OCI-M1 (cell line): ENCODE measurements at regions not wholly inside any gene's neighbourhood (a gene's known extent, or its start where the extent isn't known, plus 50 kb on each side); places are given as distances from the start of the nearest gene placed in this dataset.
"Not testable (repeated sequence)": the region's sequence is repeated elsewhere in the genome, so short reads cannot be mapped to it uniquely, and the experiment has no call there.

Source experiments
- DNase-seq: peaks from one replicate; lab custom pipeline; 2025; lab: John Stamatoyannopoulos, UW

DNA sequence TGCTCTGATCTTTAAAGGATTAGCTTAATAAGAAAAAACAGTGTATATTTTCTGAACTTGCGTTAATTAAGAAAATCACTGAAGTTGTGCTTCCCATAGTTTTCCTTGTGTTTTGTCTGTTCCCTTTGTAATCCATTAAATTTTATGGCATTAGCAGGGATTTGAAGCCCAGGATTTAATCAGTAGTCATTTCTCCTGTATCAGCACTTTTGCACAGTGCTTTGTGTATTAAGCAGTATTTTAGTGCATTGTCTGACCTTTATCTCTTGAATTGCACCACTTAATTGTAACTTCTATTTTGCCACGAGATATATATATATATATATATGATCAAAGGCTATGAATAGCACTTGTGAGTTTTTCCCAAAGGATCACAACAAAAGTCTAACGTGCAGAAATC lies 133.7 kb downstream of the S1PR1 start:
- DNase-seq, result no peak

DNA sequence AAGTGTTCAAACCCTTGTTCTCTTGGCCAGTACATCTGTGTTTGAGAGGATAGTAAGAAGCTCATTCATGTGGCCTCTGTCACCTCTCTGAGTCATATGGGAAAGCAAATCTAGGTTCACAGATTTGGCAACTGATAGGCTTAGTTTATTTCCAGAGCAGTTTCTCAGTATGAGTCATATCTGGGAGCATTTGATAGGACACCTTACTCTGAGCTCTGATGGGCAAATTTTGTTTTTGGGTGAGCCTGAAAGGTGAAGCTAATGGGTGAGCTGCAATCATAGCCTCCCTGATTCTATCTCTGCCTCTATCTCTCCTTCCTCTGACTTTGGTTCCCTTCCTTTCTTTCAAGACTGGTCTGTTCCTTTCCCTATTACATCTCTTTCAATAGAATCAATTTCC lies 134.4 kb downstream of the S1PR1 start:
- peak; percentile 20 for DNase-seq

DNA sequence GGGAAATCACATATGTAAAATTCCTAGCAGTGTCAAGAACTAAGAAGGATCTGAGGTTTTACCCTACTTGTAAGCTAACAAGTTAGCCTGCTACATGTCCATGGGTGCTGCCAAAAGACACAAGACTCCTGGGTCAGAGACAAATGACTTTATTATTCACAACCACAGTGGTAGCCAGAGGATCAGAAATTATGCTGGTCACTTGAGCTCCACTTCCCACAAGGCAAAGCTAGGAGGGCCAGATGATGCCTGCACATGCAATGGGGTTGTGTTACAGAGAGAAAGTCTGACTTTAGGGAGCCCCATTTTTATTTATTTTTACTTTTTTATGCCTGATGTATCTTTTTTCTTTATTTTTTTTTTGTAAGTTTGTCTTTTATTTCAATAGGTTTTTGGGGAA lies 136.8 kb downstream of the S1PR1 start:
- DNase-seq, result no peak

DNA sequence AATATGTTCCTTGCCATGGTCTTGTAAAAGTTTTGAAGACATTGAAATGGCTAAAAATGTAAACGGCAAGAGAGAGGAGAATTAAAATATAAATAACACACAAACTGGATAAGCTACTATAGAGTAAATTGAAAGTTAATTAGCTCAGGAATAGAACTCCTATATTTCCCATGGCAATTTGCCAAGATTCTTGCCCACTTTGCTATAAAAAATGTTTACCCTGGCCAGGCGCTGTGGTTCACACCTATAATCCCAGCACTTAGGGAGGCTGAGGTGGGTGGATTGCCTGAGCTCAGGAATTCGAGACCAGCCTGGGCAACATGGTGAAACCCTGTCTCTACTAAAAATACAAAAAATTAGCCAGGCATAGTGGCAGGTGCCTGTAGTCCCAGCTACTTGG lies 138.6 kb downstream of the S1PR1 start:
- DNase-seq, result not testable (repeated sequence)

DNA sequence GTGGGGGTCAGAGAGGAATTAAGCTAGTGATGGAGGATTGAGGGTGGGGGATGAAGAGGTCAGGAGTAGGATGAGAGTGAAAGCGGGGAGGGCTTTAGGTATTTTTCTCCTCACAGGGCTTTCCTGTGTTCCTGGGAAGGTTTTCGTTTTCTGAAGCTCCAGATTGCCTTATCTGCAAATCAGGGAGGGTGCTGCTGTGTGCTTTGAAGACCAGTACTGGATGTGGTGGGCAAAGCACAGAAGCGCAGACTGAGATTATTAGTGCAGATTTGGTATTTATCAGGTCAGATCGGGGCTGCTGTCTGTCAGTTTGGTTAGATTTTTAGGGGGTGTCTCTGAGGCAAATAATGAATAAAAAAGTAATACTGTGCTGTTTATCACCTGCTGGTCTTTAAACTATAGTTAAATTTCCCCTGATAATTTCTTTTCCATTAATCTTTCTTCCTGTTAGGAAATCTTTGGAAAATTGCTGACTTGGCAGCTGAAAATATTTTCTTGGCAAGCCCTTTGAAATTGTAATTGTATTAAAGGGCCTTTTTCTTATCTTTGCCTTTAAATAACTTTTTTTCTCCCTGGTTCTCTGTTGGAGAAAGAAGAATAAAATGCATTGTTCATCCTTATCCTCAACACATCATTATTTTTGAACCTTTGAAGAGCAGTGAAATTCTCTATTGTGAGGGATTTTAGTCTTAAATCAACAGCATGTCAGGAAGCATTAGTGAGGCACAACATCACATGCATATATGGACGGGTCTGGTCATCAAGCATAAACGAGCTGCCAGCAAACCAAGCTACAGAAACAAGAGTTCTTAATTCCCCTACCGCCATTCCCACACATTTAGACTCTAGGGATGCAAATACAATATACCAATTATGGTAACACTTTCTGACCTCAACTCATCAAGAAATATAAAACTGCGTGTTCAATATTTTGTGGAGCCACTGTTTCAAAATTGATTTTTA lies 139.6 kb downstream of the S1PR1 start:
- no peak for DNase-seq

DNA sequence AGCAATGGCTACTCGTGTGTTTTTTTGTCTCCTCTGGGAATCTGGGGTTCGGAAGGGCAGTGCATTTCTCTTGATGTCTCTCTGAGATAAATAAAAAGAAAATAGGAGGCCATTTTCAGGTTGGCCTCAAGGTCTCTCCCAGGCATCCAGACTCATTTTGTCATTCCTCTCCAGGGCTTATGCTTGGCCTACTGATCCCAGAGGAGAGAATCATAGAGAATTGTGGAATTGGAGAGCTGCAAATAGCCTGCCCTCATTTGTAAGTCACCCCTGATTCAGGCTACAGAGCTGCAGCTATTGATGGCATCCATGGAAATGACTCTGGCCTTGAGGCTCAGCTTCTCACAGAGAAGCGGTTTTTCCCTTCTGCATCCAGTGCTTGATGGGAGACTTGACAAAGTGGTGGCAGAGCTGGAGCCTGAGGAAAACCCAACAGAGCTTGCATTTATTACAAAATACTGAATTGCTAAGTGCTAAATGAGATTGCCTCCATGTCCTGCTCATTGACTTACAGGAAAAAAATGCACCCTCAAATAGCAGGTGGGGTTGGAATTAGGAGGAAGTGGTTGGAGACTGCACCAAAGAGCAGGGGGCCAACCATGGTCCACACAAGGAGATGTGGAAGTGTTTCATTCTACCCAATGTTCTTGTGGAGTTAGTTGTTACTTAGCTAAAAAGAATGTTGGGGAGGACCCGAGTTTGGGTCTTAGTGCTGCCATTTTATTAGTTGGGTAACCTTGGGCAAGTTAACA lies 140.4 kb downstream of the S1PR1 start:
- DNase-seq, result no peak

DNA sequence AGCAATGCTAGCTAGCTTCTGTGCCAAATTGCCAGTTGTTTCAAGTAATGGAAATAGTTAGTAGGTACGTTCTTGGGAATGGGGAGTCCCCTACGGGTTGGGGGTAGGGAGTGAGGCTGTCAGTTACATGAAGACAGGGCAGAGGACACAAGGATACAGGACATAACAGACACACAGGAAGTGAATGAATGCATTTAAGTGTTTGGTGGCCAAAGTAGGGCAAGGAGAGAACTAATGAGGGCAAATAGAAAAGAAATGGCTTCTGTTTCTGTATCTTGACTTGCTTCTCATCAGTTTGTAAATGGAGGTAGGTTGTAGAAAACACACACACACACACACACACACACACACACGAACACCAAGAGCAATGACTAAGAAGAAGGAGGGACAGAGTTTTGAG lies 142.2 kb downstream of the S1PR1 start:
- no peak for DNase-seq

DNA sequence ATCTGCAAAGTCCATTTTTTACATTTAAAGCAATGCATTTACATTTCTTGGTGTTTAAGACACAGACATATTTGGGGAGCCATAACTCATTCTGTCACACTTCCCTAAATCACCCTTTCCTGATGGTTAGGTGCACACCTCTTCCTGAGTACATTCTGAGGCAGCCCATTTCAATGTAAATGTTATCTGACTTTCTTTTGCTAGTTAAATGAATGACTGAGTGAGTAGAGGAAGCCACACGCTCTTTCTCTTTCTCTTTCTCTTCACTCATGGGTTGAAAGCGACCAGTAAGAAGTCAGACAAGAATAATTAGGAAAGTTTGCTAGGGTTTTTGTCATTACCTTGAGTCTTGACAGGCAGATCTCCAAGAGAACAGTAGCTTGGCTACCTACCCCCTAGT lies 143.1 kb downstream of the S1PR1 start:
- DNase-seq, result peak; percentile 38

DNA sequence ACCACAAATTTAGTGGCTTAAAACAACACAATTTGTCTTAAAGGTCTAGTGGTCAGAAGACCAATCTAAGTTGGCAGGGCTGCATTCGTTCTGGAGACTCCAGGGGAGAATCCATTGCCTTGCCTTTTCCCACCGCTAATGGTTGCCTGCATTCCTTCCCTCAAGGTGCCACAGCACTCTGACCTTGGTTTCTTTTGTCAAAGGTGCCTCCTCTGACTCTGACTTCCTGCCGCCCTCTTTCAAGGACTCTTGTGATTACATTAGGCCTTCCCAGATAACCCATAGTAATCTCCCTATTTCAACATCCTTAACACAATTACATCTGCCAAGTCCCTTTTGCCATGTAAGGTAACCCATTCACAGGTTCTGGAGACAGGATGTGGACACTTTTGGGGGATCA lies 145.3 kb downstream of the S1PR1 start:
- DNase-seq, result no peak

DNA sequence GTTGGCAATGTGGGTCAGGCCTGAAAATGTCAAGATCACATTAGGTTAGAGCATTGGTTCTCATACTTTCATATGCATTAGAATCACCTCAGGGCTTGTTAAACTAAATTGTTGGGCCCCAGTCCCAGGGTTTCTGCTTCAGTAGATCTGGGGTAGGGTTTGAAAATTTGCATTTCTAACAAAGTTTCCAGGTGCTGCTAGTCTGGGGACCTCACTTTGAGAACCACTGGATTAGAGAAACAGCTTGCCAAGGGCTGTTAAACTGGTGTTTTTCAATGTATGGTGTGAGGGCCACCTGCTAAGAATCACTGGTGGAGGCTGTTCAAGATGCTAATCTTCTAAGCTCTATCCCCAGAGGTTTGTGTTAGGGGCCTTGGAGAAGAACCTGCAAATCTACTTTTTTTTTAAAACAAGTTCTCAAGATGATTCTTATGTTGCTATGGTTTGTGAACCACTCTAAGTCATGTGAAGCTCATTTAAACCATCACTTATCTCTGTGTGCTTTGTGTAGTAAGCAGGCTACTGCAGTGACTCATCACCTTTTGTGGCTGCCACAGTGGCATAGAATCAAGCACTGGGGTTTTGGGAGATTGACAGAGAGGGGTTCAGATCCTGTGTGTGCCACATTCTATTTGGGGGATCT lies 152.2 kb downstream of the S1PR1 start:
- peak; percentile 63 for DNase-seq

DNA sequence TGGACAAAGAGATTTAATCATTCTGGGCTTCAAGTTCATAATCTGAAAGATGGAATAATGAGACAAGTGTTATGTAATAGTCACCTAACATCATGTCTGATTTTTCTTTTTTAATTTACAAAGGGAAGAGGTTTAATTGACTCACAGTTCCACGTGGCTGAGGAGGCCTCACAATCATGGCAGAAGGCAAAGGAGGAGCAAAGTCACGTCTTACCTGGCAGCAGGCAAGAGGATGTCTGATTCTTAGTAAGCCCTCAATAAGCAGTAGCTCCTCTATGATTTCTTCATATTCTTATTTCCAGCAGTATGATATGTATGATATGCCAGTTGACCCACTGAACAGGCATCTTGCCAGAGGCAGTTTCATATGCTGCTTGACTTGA lies 152.7 kb downstream of the S1PR1 start:
- DNase-seq, result no peak

DNA sequence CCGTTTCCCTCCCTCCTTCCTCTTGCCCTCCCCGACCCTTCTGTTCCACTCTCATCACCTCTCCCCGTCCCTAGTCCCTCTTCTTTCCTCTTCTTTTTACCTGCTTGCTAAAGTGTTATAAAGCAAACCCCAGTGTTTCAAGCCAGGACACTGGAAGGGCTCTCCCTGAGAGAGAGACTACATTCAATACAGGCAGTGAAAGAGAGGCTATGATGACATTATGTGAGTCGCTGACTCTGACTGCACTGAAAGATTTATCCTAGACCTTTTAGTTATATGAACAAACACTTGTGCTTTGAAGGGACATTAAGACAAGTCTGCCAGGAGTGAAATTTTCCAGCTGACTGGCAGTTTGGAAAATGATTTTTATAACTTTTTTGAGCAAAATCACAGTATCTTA lies 155.7 kb downstream of the S1PR1 start:
- no peak for DNase-seq

DNA sequence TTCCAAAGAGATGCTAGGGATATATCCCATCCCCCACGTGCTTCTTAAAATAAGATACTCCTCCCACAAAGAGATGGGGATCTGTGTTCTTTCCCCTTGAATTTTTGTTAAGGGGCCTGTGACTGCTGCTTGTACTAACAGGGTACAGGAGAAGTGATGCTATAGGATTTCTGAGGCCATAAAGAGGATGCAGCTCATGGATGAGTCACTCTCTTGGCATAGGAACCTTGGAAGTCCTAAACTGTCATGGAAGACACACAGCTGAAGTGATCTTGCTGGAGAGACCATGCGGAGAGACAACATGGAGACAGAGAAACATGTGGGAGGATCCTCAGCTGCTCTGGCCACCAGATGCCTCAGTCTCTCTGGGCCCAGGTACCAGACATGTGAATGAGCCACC lies 157.2 kb downstream of the S1PR1 start:
- no peak for DNase-seq

DNA sequence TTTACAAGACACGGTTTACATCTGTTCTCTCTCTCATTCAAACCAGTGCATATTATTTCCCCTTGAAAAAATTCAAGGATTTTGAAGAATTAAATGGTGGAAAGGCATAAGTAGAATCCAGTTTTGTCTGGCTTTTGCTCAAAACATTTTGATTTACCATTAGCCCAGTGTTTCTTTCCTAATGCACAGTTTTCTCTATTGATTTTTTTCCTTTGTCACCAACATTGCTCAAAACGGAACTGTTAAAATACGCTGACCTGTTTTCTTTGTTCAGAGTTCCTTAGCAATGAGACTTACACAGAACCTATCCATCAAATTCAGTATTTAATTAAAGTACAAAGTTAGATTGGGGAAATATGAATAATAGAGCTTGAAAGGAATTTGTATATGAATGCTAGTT lies 162.4 kb downstream of the S1PR1 start:
- DNase-seq, result no peak

DNA sequence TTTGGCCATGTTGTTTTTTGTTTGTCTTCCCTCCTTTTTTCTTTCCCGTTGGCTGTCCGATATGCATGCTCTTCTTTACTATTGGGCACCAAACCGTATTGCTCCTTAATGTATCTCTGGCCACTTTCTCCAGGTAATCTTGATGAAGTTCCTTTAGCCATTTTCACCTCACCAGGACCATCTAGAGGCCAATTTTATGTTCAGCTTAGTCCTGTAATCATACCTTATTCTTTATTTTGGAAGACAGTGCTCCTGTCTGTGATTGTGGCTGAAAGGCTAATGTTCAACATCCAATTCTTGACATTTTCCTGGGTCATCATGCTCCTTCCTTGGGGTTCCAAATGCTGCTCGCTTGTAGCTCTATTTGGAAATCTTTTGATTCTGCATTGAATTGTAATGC lies 169.5 kb downstream of the S1PR1 start:
- no peak for DNase-seq

DNA sequence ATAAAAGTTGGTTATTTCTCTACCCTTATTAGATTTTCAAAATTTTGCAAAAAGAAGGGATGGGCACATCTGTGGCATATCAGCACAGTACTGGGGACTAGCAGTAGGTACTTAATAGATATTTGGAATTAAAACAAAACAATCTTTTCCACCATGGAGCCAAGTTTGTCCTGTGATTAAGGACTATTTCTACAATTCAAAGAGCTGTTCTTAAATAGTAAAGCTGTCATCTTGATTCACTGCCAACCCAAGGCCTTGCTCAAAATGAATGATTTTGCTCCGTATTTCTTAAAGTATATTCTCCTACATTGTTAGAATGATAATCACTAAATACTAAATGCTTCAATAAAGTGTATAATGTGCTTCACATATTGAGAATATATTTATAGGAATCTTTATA lies 169.9 kb downstream of the S1PR1 start:
- DNase-seq, result no peak

DNA sequence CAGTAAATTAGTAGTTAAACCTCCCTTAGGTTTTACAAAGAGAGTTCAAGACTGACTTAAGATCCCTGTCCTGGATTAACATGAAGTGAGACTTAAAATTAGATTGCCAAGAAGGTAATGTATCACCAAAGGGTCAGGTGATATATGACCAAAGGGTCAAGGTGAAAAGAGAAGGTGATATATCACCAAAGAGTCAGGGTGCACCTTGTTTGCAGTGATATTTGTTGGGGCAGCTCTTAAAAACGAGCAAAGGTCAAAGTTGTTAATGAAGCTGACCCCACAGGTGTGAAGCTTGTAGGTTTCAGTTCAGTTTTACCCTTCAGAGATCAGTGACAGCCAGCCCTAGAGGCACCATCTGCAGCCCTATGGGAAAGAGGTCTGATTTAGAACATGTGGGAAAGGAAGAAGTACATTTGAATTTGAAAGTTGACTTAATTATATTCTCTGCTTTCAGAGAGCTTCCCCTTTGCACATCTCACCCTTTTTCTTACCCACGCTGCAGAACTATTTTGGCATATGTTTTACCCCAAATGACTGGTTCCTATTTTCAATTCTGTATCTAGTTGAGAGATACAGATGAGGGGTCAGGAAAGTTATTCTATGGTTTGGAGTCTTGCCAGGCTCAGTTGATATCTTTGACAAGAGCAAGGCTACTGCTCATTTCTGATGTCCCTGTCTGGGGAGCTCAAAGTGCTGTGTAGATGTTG lies 170.8 kb downstream of the S1PR1 start:
- DNase-seq, result peak; percentile 64

DNA sequence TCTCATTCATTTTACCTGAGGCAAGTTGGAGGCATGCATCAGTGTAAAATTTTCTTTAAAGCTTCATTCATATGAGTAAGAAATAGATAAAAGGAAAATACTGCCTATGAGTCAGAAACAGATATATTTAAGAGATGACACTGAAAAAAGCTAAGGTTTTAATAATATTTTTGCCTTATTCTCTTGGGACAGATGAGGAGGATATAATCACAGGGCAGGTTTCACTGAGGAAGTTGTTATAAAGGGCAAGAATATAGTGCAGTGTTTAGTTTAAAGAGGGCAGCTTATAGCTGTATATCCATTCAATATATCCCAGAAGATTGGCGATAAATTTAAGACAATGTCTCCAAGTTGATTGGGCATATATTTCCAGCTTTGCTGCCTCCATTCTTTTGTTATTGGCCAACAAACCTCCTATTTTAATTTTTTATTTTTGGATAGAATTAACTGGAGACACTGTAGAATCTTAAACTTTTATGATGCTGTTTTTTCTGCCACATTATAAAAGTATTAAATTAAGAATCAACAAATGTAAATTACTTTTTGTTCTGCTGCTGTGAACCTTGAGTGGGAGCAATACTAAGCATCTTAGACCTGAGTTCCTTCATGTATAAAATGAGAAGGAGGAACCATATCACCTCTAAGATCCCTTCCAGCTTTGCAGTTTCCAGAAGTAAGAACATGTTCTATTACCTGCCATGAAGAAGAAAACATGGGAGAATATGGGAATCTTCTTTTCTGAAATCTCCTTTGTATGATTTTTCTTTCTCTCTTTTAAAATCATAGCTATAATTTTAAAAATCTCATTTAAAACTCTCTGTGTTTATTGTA lies 171.6 kb downstream of the S1PR1 start:
- no peak for DNase-seq

DNA sequence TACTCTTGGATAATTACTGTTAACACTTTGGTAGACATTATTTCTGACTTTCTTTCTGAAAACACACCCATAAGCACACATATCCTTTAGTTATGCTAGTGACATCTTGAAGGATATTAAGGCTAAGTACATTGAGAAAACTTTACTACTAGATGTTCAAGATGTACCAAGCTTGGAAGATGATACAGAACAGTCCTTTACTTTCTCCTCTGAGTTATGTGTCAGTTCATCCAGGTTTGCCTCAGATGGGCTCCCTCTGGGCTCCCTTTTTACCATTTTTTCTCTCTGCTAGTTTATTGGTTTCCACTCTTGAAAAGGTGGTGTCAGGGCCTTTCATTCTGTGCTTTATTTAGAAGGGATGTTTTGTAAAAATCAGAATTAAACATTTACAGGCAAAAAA lies 172.3 kb downstream of the S1PR1 start:
- DNase-seq, result no peak

DNA sequence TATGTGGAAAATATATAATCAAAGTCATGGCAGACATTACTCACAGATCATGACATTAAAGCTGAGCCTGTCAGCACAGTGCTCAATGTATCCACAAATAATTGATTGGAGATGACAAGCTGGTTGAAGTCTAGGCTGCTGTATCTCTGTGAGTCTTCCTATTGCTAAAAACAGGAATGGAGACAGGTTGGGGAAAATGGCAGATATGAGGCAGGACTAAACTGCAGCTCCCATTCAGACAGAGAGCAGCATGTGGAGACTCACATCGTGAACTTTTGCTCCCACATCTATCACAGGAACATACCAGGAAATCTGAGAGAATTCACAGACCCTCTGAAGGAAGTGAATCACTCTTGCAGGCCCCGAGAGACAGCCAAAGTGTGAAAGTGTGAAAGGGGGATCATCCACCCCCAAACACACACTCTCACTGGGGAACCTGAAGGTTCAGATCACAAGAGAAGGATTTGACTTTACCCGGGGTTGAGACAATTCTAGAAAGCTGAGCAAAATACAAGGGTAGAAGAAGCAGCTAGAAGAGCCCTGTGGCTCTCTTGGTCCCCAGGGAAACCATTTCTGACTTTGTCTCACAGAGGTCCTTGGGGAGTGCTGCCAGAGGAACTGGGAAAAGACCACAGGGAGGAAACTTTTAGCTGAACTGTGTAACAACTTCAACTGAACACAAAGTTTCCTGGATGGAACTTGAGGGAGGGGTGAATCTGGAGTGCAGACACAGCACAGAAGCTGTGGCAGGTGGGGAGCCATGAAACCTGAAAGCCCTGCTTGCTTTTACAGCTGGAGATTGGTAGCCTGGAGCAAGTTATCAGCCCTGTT lies 173.4 kb downstream of the S1PR1 start:
- DNase-seq, result no peak
